PC-3 (cell line): ENCODE measurements at regions not wholly inside any gene's neighbourhood (a gene's known extent, or its start where the extent isn't known, plus 50 kb on each side); places are given as distances from the start of the nearest gene placed in this dataset.
A peak's percentile ranks its signal among the peaks of the same experiment; 100 is the strongest.

Experiments
- ATAC-seq: fragments of 200-7000 bp; cut with Tn5 transposase; 2 replicates; pipeline ENCODE4 v1.9.1; 2020; ENCODE audit warnings: mild to moderate bottlenecking, moderate library complexity
- BruUV-seq: library from RNA; stranded (reverse); fragments of 400-500 nt; replicated peaks from 2 replicates; lab custom pipeline; 2021; lab: Mats Ljungman, UMichigan
- CTCF ChIA-PET: fragments of 300-600 bp; sonication (Branson Sonifier 250); formaldehyde crosslinking; loops from one replicate; lab custom pipeline; 2022; ENCODE audit warnings: antibody characterized with exemption; lab: Charles Lee
- POLR2A ChIA-PET: fragments of 300-600 bp; sonication (Branson Sonifier 250); formaldehyde crosslinking; loops from one replicate; lab custom pipeline; 2022; ENCODE audit warnings: antibody characterized with exemption; ENCODE audit not compliant: unreplicated experiment; lab: Charles Lee
- DNase-seq: peaks from one replicate; pipeline ENCODE4 v3.0.0-alpha.2; 2015
- H2AFZ ChIP-seq: fragments of 300-600 bp; sonication (generic); 2 replicates; pipeline ENCODE4 v1.6.0; 2016; ENCODE audit warnings: antibody characterized with exemption, low read length
- H3F3A ChIP-seq: fragments of 300-600 bp; sonication (generic); one replicate; pipeline ENCODE4 v1.6.0; 2017; ENCODE audit warnings: antibody characterized with exemption, low read length, control low read depth, mild to moderate bottlenecking; ENCODE audit not compliant: unreplicated experiment
- H3K27ac ChIP-seq: fragments of 300-600 bp; sonication (generic); 2 replicates; pipeline ENCODE4 v1.5.1; 2016; ENCODE audit warnings: mild to moderate bottlenecking, low read length
- H3K27me3 ChIP-seq: fragments of 300-600 bp; sonication (generic); 2 replicates; pipeline ENCODE4 v1.6.1; 2016; ENCODE audit warnings: low read length, mixed read lengths
- H3K36me3 ChIP-seq: fragments of 300-600 bp; sonication (generic); 2 replicates; pipeline ENCODE4 v1.6.1; 2016; ENCODE audit warnings: low read depth, mixed run types, low read length, mixed read lengths
- H3K4me1 ChIP-seq: fragments of 300-600 bp; sonication (generic); 2 replicates; pipeline ENCODE4 v1.5.1; 2016; ENCODE audit warnings: low read length; ENCODE audit not compliant: insufficient read depth
- H3K4me2 ChIP-seq: fragments of 300-600 bp; sonication (generic); 2 replicates; pipeline ENCODE4 v1.6.0; 2016; ENCODE audit warnings: low read length
- H3K4me3 ChIP-seq: fragments of 300-600 bp; sonication (generic); 2 replicates; pipeline ENCODE4 v1.5.1; 2016; ENCODE audit warnings: mild to moderate bottlenecking, low read length, mixed read lengths
- H3K79me2 ChIP-seq: fragments of 300-600 bp; sonication (generic); 2 replicates; pipeline ENCODE4 v1.6.1; 2017; ENCODE audit warnings: low read length, mixed read lengths
- H3K9ac ChIP-seq: fragments of 300-600 bp; sonication (generic); 2 replicates; pipeline ENCODE4 v1.6.0; 2016; ENCODE audit warnings: mild to moderate bottlenecking, low read length
- H3K9me2 ChIP-seq: fragments of 300-600 bp; sonication (generic); replicated peaks from 2 replicates; pipeline ENCODE4 v1.6.1; 2016; ENCODE audit warnings: mixed run types, low read length, mixed read lengths
- H3K9me3 ChIP-seq: fragments of 300-600 bp; sonication (generic); 2 replicates; pipeline ENCODE4 v1.6.1; 2016; ENCODE audit warnings: low read length, mixed read lengths
- H4K20me1 ChIP-seq: fragments of 300-600 bp; sonication (generic); 2 replicates; pipeline ENCODE4 v1.6.1; 2016; ENCODE audit warnings: low read length, mixed read lengths
- CTCF ChIP-seq: fragments of 300-600 bp; sonication (generic); conservative IDR thresholded peaks from 2 replicates; pipeline ENCODE4 v1.5.1; 2017; ENCODE audit warnings: antibody characterized with exemption, low read depth, mild to moderate bottlenecking, low read length
- EZH2 ChIP-seq: fragments of 300-600 bp; sonication (generic); IDR thresholded peaks from one replicate; pipeline ENCODE4 v1.6.1; 2017; ENCODE audit warnings: antibody characterized with exemption, mild to moderate bottlenecking, low read length; ENCODE audit not compliant: unreplicated experiment
- EZH2phosphoT487 ChIP-seq: fragments of 300-600 bp; sonication (generic); IDR thresholded peaks from 2 replicates; pipeline ENCODE4 v1.6.1; 2018; ENCODE audit warnings: mild to moderate bottlenecking, antibody characterized with exemption, low read length, borderline replicate concordance
- intact Hi-C: fragments of 100-400 bp; cut with micrococcal nuclease; formaldehyde crosslinking; loops from 2 replicates; pipeline ENCODE4 v1.9.0; 2023

GRCh38 chr21:16308269-16308668 is 578.5 kb downstream of the USP25 start:
- H3K9me3 ChIP-seq = no peaks in the 10 kb centered on the region
- no peak for ATAC-seq
- H3K9me2 ChIP-seq = no peaks in the 10 kb centered on the region
- no peak overlapping the region for H3K27ac ChIP-seq
- no peaks in the 10 kb centered on the region for H3K36me3 ChIP-seq
- CTCF ChIA-PET = no interaction called here
- H3K79me2 ChIP-seq = no peaks in the 10 kb centered on the region
- no peaks in the 10 kb centered on the region for H4K20me1 ChIP-seq
- no peaks in the 10 kb centered on the region for H3F3A ChIP-seq
- peaks cover 65% of the 10 kb centered on the region for H3K27me3 ChIP-seq
- intact Hi-C loops = no loop called here
- no peak overlapping the region for H3K9ac ChIP-seq
- H3K4me2 ChIP-seq = peak overlapping the region; percentile 7
- POLR2A ChIA-PET = no interaction called here
- TF ChIP-seq CTCF (no peak), EZH2phosphoT487 (no peak), EZH2 (no peak)
- BruUV-seq = no TSS peak
- no peak overlapping the region for H3K4me3 ChIP-seq
- H2AFZ ChIP-seq = no peak overlapping the region
- H3K4me1 ChIP-seq = no peaks in the 10 kb centered on the region
- no peak for DNase-seq

- POLR2A ChIA-PET = no interaction called here
- no peak for TF ChIP-seq EZH2
- TF ChIP-seq CTCF = no peak
- TF ChIP-seq EZH2phosphoT487 = no peak
- ATAC-seq = no peak
- H3K27me3 ChIP-seq = peaks cover 65% of the 10 kb centered on the region
- no peaks in the 10 kb centered on the region for H3F3A ChIP-seq
- no peak overlapping the region for H3K9ac ChIP-seq
- CTCF ChIA-PET = no interaction called here
- no peaks in the 10 kb centered on the region for H3K4me1 ChIP-seq
- BruUV-seq = no TSS peak
- H3K9me2 ChIP-seq = no peaks in the 10 kb centered on the region
- intact Hi-C loops = no loop called here
- no peaks in the 10 kb centered on the region for H4K20me1 ChIP-seq
- no peak overlapping the region for H3K27ac ChIP-seq
- DNase-seq = no peak
- no peaks in the 10 kb centered on the region for H3K36me3 ChIP-seq
- H2AFZ ChIP-seq = no peak overlapping the region
- no peak overlapping the region for H3K4me2 ChIP-seq
- H3K9me3 ChIP-seq = no peaks in the 10 kb centered on the region
- no peaks in the 10 kb centered on the region for H3K79me2 ChIP-seq
- H3K4me3 ChIP-seq = no peak overlapping the region
These were observed 579.6 kb downstream of the USP25 start for GRCh38 chr21:16309250-16309971.

- H3K36me3 ChIP-seq = no peaks in the 10 kb centered on the region
- H3F3A ChIP-seq = no peaks in the 10 kb centered on the region
- no peak overlapping the region for H3K4me3 ChIP-seq
- TF ChIP-seq EZH2phosphoT487 = no peak
- no peak for TF ChIP-seq CTCF
- no peak for TF ChIP-seq EZH2
- H3K27ac ChIP-seq = no peak overlapping the region
- no peaks in the 10 kb centered on the region for H3K4me1 ChIP-seq
- intact Hi-C loops = no loop called here
- no peak overlapping the region for H3K9ac ChIP-seq
- H3K4me2 ChIP-seq = no peak overlapping the region
- no TSS peak for BruUV-seq
- POLR2A ChIA-PET = no interaction called here
- H3K9me2 ChIP-seq = no peaks in the 10 kb centered on the region
- peaks cover 58% of the 10 kb centered on the region for H3K27me3 ChIP-seq
- H4K20me1 ChIP-seq = no peaks in the 10 kb centered on the region
- ATAC-seq = no peak
- no peaks in the 10 kb centered on the region for H3K79me2 ChIP-seq
- H3K9me3 ChIP-seq = no peaks in the 10 kb centered on the region
- DNase-seq = no peak
- CTCF ChIA-PET = no interaction called here
- no peak overlapping the region for H2AFZ ChIP-seq
These were observed 580.4 kb downstream of the USP25 start for GRCh38 chr21:16310176-16310575.
